ENCODE measurements at regions not wholly inside any gene's neighbourhood (a gene's known extent, or its start where the extent isn't known, plus 50 kb on each side); places are given as distances from the start of the nearest gene placed in this dataset.

DNA sequence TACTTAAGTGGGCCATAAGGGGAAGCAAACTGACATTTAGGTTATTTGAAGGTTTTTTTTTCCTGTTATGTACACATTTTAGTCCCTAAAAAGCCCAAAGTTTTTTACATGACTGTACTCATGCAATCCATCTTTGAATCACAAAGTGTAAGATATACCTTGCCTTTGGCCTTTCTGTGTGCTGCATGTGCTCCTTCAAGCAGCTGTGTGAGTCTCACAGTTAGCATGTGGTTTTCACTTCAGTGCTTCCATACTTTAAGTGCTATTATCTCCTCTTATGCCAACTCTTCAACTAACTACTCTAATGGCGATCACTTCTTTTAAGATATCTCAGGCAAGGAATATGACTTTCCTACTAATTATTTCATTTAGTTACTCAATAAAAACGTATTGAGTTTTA, 597.1 kb upstream of the ACVR2A start:
- FAIRE-seq, result no peak

DNA sequence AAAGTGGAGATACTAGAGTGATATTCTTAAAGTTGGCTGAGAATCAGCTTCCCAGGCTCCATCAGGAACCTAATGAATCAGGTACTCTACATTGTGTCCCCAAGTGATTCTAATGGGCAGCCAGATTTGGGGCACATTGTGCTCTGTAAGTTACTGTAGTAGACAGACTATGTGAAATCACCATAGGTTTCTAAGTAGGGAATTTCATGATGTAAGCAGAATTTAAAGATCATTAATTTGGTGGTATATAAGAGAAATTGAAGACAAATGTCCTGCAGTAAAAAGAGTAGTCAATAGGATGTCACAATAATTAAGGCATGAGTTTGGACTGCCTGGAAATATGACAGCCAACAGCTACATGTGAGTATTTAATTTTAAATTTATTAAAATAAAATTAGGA, 602.4 kb upstream of the ACVR2A start:
- FAIRE-seq, result no peak

DNA sequence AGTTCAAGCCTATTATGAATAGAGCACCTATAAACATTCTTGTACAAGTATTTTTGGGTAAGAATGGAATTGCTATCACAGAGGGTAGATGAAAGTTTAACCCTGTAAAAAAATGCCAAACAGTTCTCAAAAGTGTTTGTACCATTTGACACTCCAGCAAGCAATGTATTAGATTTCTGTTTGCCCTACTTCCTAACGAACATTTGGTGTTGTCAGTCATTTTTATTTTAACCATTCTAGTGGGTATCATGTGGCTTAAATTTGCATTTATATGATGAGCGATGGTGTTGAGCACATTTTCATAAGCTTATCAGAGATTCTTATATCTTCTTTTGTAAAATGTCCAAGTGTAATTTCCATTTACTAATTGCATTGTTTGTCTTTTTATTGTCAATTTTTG, 608.2 kb upstream of the ACVR2A start:
- no peak for FAIRE-seq

DNA sequence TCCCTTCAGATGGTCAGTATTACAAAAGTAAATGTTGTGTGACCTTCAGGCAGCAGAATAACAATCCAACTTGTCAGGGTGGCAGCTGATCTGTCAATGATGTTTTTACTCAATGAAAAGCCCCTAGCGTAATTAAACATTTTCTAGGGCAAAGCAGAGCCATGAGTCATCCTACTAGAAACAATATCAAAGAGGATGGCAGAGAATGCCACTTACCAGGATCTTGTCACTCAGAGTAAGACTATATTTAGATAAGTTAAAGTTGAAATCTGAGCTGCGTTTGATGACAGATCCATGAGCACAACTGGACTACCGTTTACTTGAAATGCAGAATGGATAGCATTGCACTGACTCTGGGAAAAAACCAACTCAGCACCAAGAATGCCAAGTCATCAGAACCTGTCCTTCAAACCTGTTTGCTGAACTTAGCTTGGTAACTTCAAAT, 612.6 kb upstream of the ACVR2A start:
- FAIRE-seq, result no peak

DNA sequence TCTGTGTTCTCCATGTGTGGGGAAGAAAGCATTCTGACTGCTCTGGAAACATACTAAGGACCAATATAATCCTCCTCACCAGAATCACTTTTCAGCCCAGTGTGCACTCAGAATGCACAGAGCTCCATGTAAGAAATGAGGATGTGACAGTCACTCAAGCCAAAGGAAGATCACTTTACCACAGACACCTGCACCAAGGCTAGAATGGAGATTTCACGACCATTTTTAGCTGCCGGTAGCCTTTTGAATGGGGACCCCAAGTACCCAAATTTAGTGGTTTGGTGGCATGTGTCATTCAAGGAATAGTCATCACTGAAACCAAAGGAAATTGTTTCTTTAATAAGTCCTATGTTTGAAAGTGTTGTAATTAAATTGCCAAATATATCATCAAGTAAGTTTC, 613.2 kb upstream of the ACVR2A start:
- no peak for FAIRE-seq

- FAIRE-seq, result no peak
Observed at GRCh38 chr2:147231081-147231480, 613.7 kb upstream of the ACVR2A start.

DNA sequence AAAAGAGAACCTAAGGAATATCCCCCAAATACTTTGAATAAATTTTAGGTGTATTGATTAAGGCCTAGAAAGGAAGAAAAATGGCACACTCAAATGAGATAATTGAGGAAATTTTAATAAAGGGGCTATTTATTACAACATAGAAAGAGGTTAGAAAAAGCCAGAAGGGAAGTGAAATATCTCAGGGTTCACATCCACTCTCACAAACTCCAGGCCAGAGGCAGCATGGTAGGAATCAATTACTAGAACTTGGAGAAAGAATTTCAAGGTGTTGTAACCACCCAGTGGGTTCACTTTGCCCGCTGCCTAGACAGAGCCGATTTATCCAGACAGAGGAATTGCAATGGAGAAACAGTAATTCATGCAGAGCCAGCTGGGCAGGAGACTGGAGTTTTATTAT, 617.5 kb upstream of the ACVR2A start:
- no peak for FAIRE-seq

DNA sequence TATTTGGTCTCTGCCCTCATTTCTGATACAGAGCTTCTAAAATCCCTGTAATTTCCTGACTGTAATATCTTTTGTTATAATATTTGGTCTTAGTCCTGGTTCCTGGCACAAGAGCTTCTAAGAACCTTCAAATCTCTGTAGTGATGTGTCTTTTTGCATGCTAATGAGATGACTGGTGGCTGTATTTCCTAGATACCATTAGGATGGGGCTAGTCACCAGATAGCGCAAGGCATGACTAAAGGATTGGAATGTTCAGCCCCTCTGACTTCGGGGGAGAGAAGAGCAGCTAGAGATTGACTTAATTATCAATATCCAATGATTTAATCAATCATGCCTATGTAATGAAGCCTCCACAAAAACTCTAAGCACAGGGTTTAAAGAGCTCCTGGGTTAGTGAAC, 620.8 kb upstream of the ACVR2A start:
- no peak for FAIRE-seq

- FAIRE-seq, result no peak
Observed at GRCh38 chr2:147223553-147224060, 621.2 kb upstream of the ACVR2A start.

- no peak for FAIRE-seq
Observed at GRCh38 chr2:147223119-147223518, 621.7 kb upstream of the ACVR2A start.

DNA sequence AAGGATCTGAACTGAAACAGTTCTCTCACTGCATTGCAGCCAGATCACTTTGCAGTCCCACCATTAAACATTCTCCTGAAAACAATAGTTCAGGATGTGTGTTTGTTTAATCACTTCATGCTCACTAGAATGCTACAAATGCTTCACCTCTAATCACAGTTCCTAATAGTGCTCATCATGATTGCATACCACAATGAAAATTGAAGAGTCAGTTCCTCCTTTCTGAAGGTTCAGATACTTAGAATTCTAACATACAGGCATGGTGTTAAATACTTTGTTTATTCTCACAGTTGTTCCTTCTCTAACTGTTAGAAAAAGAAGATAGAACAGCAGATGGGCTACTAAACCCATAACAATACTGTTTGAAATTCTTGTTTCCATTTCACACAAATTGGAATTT, 622.3 kb upstream of the ACVR2A start:
- FAIRE-seq, result no peak

GRCh38 chr2:147214914-147215313, 629.9 kb upstream of the ACVR2A start:
- FAIRE-seq, result no peak

GRCh38 chr2:147211484-147211883, 633.3 kb upstream of the ACVR2A start:
- FAIRE-seq, result no peak

DNA sequence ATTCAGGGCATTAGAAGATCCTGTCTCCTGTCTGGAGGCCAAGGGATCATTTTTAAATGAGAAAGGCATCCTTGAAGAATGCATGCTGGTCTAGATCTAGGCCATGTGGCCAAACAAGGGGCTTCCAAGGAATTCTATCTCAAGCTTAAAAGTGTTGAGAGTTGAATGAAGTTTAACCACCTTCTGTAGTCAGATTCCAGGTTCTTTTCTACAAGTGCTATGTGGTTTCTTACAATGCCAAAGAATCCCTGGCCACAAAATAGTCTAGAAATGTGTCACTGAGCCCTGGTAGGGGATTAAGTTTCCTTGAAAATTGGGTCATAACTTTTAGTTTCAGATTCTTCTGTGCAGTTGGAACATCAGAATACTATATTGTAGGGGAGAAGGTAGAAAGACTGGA, 640.7 kb upstream of the ACVR2A start:
- FAIRE-seq, result no peak

DNA sequence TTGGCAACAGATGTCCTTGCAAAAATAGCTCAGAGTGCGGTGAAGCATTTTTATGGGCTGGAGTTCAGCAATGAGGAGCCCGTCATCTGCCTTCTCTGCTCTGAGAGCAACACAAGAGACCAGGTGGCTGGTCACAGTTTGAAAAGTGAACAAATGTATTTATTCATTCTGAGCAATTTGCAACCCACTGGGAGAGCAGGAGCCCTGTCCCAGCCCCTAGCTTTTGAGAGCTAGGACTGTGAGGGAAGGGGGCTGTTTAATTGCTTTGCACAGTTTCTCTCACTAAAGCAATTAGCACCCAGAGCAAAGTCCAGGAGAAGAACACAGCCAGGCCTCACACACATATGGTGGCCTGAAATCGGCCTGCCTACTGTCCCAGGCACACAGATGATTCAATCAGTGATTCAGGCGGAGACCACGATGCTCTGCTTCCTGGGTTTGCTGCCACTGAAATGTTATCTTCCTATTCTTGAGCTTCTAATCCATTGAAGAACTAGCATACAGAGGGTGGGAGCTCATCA, 646.1 kb upstream of the ACVR2A start:
- FAIRE-seq, result no peak

DNA sequence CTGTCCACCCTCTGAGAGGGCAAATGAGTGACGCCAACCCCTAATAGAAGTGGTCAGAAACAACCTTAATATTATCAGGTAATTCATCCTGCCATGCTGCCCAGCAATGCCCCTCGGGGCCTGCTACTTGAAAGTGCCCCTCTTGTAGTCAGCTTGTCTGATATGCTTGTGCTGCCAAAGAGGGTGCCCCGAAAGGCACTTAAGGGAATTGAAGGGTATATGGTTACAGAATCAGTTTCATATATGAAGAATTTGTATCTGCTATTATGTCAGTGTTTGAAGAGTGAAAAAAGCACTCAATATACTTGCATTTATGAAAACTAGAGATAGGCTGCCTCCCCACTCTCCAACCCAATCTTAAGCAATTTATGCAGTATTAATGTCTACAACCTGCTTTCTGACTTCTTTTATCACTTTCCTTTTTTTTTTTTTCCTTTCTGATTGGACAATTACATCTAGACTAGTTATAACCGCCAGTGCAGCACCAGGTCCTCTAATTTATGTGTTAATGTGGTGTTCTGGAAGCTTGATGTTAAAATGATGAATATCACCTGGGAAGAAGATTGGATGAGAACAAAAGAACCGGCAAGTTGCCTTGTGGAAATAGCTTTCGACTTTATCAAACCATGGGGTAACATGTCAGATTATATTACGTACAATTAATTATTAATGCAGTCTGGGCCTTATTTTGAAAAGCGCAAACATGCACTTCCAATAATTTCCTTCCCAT, 646.9 kb upstream of the ACVR2A start:
- FAIRE-seq, result no peak

DNA sequence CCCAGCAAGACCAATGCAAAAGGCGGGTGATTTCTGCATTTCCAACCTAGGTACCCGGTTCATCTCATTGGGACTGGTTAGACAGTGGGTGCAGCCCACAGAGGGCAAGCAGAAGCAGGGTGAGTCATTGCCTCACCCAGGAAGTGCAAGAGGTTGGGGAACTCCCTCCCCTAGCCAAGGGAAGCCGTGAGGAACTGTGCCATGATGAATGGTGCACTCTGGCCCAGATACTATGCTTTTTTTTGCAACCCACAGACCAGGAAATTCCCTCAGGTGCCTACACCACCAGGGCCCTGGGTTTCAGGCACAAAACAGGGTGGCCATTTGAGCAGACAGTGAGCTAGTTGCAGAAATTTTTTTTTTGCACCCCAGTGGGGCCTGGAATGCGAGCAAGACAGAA, 662.6 kb upstream of the ACVR2A start:
- no peak for FAIRE-seq

- no peak for FAIRE-seq
Observed at GRCh38 chr2:147181351-147182029, 663.3 kb upstream of the ACVR2A start.

- no peak for FAIRE-seq
Observed at GRCh38 chr2:147177071-147177857, 667.6 kb upstream of the ACVR2A start.

- FAIRE-seq, result no peak
Observed at GRCh38 chr2:147174824-147175254, 670.0 kb upstream of the ACVR2A start.

GRCh38 chr2:147173798-147174197, 671.0 kb upstream of the ACVR2A start:
- FAIRE-seq, result no peak

- FAIRE-seq, result no peak
Observed at GRCh38 chr2:147173189-147173581, 671.6 kb upstream of the ACVR2A start.

DNA sequence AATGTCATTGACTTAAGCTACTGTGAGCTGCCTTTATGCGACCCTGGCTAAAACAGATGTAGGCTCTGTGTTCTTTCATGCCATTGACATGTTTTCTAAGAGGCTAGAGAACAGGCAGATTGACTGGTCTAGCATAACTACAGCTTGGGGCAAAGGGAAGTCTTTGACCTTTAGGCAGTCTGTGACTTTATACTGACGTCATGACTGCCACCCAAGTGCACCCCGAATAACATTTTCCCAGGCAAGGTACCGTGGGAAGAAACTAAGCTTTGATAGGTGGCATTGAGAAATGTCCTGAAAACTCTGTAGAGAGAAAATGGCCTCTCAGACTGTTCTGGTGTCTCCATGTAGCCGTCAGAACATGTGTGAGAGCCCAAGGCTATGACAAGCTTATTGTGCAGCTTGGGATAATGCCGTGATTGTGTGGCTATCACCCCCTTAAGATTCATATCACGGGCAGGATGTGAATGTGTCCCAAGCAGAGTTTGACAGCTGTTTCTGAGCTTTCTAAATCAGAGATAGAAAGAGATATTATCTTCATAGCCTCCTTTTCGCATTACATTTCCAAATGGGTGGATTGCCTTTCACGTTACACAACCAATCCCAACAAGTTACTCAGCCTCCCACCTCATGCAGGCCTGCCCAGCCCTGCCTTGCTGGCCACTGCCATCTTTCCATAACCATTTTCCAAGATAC, 672.2 kb upstream of the ACVR2A start:
- FAIRE-seq, result no peak

Measured in G401.6 (cell line).